Vagina (tissue), 2 donors: ENCODE measurements at regions not wholly inside any gene's neighbourhood (a gene's known extent, or its start where the extent isn't known, plus 50 kb on each side); places are given as distances from the start of the nearest gene placed in this dataset.

Experiments
- DNase-seq, 2 donors: peaks; one replicate each; pipeline ENCODE4 v3.0.0-alpha.2; 2017; ENCODE audit errors: extremely low spot score in 2 of 2
- H3K27ac ChIP-seq: fragments of 200-600 bp; sonication (generic); one replicate; pipeline ENCODE4 v1.5.1; 2019
- H3K27me3 ChIP-seq: fragments of 200-600 bp; sonication (generic); one replicate; pipeline ENCODE4 v1.5.1; 2019
- H3K36me3 ChIP-seq, 2 donors: fragments of 200-600 bp; sonication (generic); one replicate each; pipeline ENCODE4 v1.5.1; 2017 to 2019
- H3K4me1 ChIP-seq: fragments of 200-600 bp; sonication (generic); one replicate; pipeline ENCODE4 v1.5.1; 2019
- H3K4me3 ChIP-seq, 2 donors: fragments of 200-600 bp; sonication (generic); 1 replicate in 1 of 2; 2 replicates in 1 of 2; pipeline ENCODE4 v1.5.1; 2016 to 2019
- H3K9me3 ChIP-seq: fragments of 200-600 bp; sonication (generic); one replicate; pipeline ENCODE4 v1.5.1; 2019
- CTCF ChIP-seq, 3 experiments: fragments of 450-650 bp in 2 of 3; fragments of 200-600 bp in 1 of 3; sonication (generic) in 1 of 3; IDR thresholded peaks; one replicate each; pipeline ENCODE4 v1.5.1; 2017 to 2019; ENCODE audit warnings: antibody characterized with exemption in 3 of 3, mild to moderate bottlenecking in 2 of 3, moderate library complexity in 2 of 3
- POLR2A ChIP-seq, 2 donors: fragments of 450-650 bp; IDR thresholded peaks; one replicate each; pipeline ENCODE4 v1.6.1; 2017; ENCODE audit warnings: antibody characterized with exemption in 2 of 2, mild to moderate bottlenecking in 2 of 2, moderate library complexity in 2 of 2
- POLR2AphosphoS5 ChIP-seq, 2 donors: sonication (generic); formaldehyde crosslinking; IDR thresholded peaks; one replicate each; pipeline ENCODE4 v1.9.0; 2017; ENCODE audit warnings: antibody characterized with exemption in 2 of 2, mild to moderate bottlenecking in 2 of 2, low read depth in 1 of 2; ENCODE audit not compliant: insufficient read depth in 1 of 2
- intact Hi-C: fragments of 100-400 bp; cut with DNase I; formaldehyde crosslinking; loops from one replicate; pipeline ENCODE4 v1.15.1; 2023

- H3K9me3 ChIP-seq, result no peaks in the 10 kb centered on the region
These were observed 178.3 kb upstream of the KLF14 start for GRCh38 chr7:130912082-130912861.

GRCh38 chr7:130912862-130913638, 179.0 kb upstream of the KLF14 start:
- peak overlapping the region; percentile 39 to 44 for H3K4me3 ChIP-seq
- peak in 1 of 2 donors; percentile 92 for DNase-seq
- H3K27me3 ChIP-seq, result no peaks in the 10 kb centered on the region
- no peaks in the 10 kb centered on the region for H3K36me3 ChIP-seq
- H3K9me3 ChIP-seq, result no peaks in the 10 kb centered on the region
- intact Hi-C loops, result no loop called here
- TF ChIP-seq POLR2AphosphoS5 (IDR thresholded peaks at IDR 0.05; ENCODE audit: insufficient read depth in 1 of 2, low read depth in 1 of 2) (peak; percentile 58 to 76), CTCF (IDR thresholded peaks at IDR 0.05) (no peak), POLR2A (IDR thresholded peaks at IDR 0.05) (peak in 1 of 2 donors; percentile 19)
- H3K4me1 ChIP-seq, result peaks cover 95% of the 10 kb centered on the region
- peak overlapping the region; percentile 93 for H3K27ac ChIP-seq

More at GRCh38 chr7:130912082-130912861, 178.3 kb upstream of the KLF14 start:
- intact Hi-C loops, result no loop called here
- peak overlapping the region; percentile 93 for H3K27ac ChIP-seq
- peak in 1 of 2 donors; percentile 62 for TF ChIP-seq POLR2AphosphoS5 (IDR thresholded peaks at IDR 0.05; ENCODE audit: insufficient read depth in 1 of 2, low read depth in 1 of 2)
- TF ChIP-seq CTCF (IDR thresholded peaks at IDR 0.05), result no peak
- no peaks in the 10 kb centered on the region for H3K36me3 ChIP-seq
- DNase-seq, result peak in 1 of 2 donors; percentile 70
- peak overlapping the region; percentile 39 to 44 for H3K4me3 ChIP-seq
- peaks cover 87% of the 10 kb centered on the region for H3K4me1 ChIP-seq
- no peaks in the 10 kb centered on the region for H3K27me3 ChIP-seq

- Histone ChIP-seq H3K36me3 (no peaks in the 10 kb centered on the region), H3K27ac (peak overlapping the region; percentile 93), H3K4me1 (peaks cover 98% of the 10 kb centered on the region), H3K27me3 (no peaks in the 10 kb centered on the region), H3K4me3 (peak overlapping the region; percentile 39 to 44), H3K9me3 (no peaks in the 10 kb centered on the region)
- TF ChIP-seq CTCF (IDR thresholded peaks at IDR 0.05) (no peak), POLR2AphosphoS5 (IDR thresholded peaks at IDR 0.05; ENCODE audit: insufficient read depth in 1 of 2, low read depth in 1 of 2) (peak in 1 of 2 donors; percentile 0), POLR2A (IDR thresholded peaks at IDR 0.05) (no peak)
- no peak for DNase-seq
- intact Hi-C loops, result no loop called here
These were observed 179.9 kb upstream of the KLF14 start for GRCh38 chr7:130913639-130914553.

- no peaks in the 10 kb centered on the region for H3K9me3 ChIP-seq
- no peaks in the 10 kb centered on the region for H3K27me3 ChIP-seq
- H3K36me3 ChIP-seq, result no peaks in the 10 kb centered on the region
- peak in 1 of 2 donors; percentile 70 for DNase-seq
- H3K27ac ChIP-seq, result peak overlapping the region; percentile 93
- intact Hi-C loops, result no loop called here
- TF ChIP-seq CTCF (IDR thresholded peaks at IDR 0.05), result no peak
- TF ChIP-seq POLR2A (IDR thresholded peaks at IDR 0.05), result no peak
- no peak for TF ChIP-seq POLR2AphosphoS5 (IDR thresholded peaks at IDR 0.05; ENCODE audit: insufficient read depth in 1 of 2, low read depth in 1 of 2)
- no peak overlapping the region for H3K4me3 ChIP-seq
- H3K4me1 ChIP-seq, result peaks cover 99% of the 10 kb centered on the region
These were observed 180.7 kb upstream of the KLF14 start for GRCh38 chr7:130914554-130915294.
